Transverse colon (tissue), 4 donors: ENCODE measurements at regions not wholly inside any gene's neighbourhood (a gene's known extent, or its start where the extent isn't known, plus 50 kb on each side); places are given as distances from the start of the nearest gene placed in this dataset.

Source experiments
- DNase-seq: peaks from one replicate; pipeline ENCODE4 v3.0.0-alpha.2; 2019
- H3K27ac ChIP-seq, 4 donors: fragments of 200-600 bp; sonication (generic); 2 replicates each; pipeline ENCODE4 v1.5.1; 2016 to 2018; ENCODE audit warnings: inconsistent platforms in 4 of 4
- H3K27me3 ChIP-seq: fragments of 200-600 bp; sonication (generic); 2 replicates; pipeline ENCODE4 v1.5.1; 2017; ENCODE audit warnings: inconsistent platforms
- H3K36me3 ChIP-seq, 4 donors: fragments of 200-600 bp; sonication (generic); 2 replicates each; pipeline ENCODE4 v1.5.1; 2017 to 2019; ENCODE audit warnings: inconsistent platforms in 4 of 4
- H3K4me1 ChIP-seq, 4 donors: fragments of 200-600 bp; sonication (generic); 2 replicates each; pipeline ENCODE4 v1.5.1; 2017 to 2020; ENCODE audit warnings: inconsistent platforms in 4 of 4
- H3K4me3 ChIP-seq, 4 donors: fragments of 200-600 bp; sonication (generic); 1 replicate in 1 of 4; 2 replicates in 3 of 4; pipeline versions ENCODE4 v1.5.1 to v1.6.1; 2017 to 2019; ENCODE audit warnings: inconsistent platforms in 4 of 4
- H3K9me3 ChIP-seq, 2 donors: fragments of 200-600 bp; sonication (generic); 2 replicates each; pipeline ENCODE4 v1.5.1; 2017 to 2019; ENCODE audit warnings: inconsistent platforms in 2 of 2
- CTCF ChIP-seq, 5 experiments: fragments of 200-600 bp in 3 of 5; fragments of 450-650 bp in 2 of 5; sonication (generic) in 3 of 5; IDR thresholded peaks; 1 replicate in 2 of 5; 2 replicates in 3 of 5; pipeline ENCODE4 v1.5.1; 2016 to 2017; ENCODE audit warnings: antibody characterized with exemption in 5 of 5, inconsistent platforms in 3 of 5, mild to moderate bottlenecking in 2 of 5, moderate library complexity in 1 of 5
- EP300 ChIP-seq: sonication (generic); formaldehyde crosslinking; IDR thresholded peaks from one replicate; pipeline ENCODE4 v1.6.1; 2017; ENCODE audit warnings: antibody characterized with exemption, low read depth
- POLR2A ChIP-seq: fragments of 450-650 bp; IDR thresholded peaks from one replicate; pipeline ENCODE4 v1.6.1; 2016; ENCODE audit warnings: antibody characterized with exemption, mild to moderate bottlenecking, moderate library complexity
- POLR2AphosphoS5 ChIP-seq, 3 donors: sonication (generic); formaldehyde crosslinking; IDR thresholded peaks; one replicate each; pipeline ENCODE4 v1.6.1; 2016; ENCODE audit warnings: antibody characterized with exemption in 3 of 3
- WGBS, 2 donors: methylation state at CpG; one replicate each; pipeline ENCODE4 v1.1.5; 2018; ENCODE audit warnings: low coverage in 1 of 2; 5-methylcytosine and 5-hydroxymethylcytosine counted together
- in situ Hi-C, 4 donors: fragments of 200-750 bp; cut with MboI; loops; one replicate each; pipeline versions ENCODE4 v1.15.0 to v1.15.1; 2017; ENCODE audit warnings: low sequenced_read_pairs in 3 of 4, low pct_ligation_motif_present in 1 of 4, low pct_unique_long_range_greater_than_20kb in 1 of 4
- intact Hi-C: fragments of 100-400 bp; cut with DNase I; formaldehyde crosslinking; loops from one replicate; pipeline ENCODE4 v1.15.1; 2023; ENCODE audit warnings: low total_unique reads

- Histone ChIP-seq H3K27ac (no peak overlapping the region), H3K9me3 (no peaks in the 10 kb centered on the region), H3K36me3 (no peaks in the 10 kb centered on the region), H3K4me3 (no peak overlapping the region), H3K4me1 (no peaks in the 10 kb centered on the region), H3K27me3 (no peaks in the 10 kb centered on the region)
- in situ Hi-C loops (no loop called here), intact Hi-C loops (no loop called here)
- whole genome bisulfite sequencing, 2 donors = 66 to 83% methylated on average over 2 to 3 of the region's 3 CpGs
- no peak for DNase-seq
- TF ChIP-seq CTCF (IDR thresholded peaks at IDR 0.05) (no peak), POLR2A (no peak), EP300 (no peak), POLR2AphosphoS5 (IDR thresholded peaks at IDR 0.05) (no peak)
Measured at GRCh38 chr15:87638554-87639083, 617.9 kb downstream of the NTRK3 start.

- H3K27me3 ChIP-seq = no peaks in the 10 kb centered on the region
- 75 to 92% methylated on average over 1 of the region's 1 CpG for WGBS, 2 donors
Measured at GRCh38 chr15:87634361-87634760, 622.2 kb downstream of the NTRK3 start.

GRCh38 chr15:87633525-87633924 lies 623.0 kb downstream of the NTRK3 start:
- Histone ChIP-seq H3K9me3 (no peaks in the 10 kb centered on the region), H3K4me3 (no peak overlapping the region), H3K4me1 (no peaks in the 10 kb centered on the region), H3K27ac (no peak overlapping the region), H3K36me3 (no peaks in the 10 kb centered on the region), H3K27me3 (no peaks in the 10 kb centered on the region)
- no peak for DNase-seq
- in situ Hi-C loops = no loop called here
- intact Hi-C loops = no loop called here
- no peak for TF ChIP-seq CTCF (IDR thresholded peaks at IDR 0.05)
- TF ChIP-seq POLR2A = no peak
- TF ChIP-seq POLR2AphosphoS5 (IDR thresholded peaks at IDR 0.05) = no peak
- TF ChIP-seq EP300 = no peak
- WGBS, 2 donors = 76 to 86% methylated on average over 1 of the region's 1 CpG

More at GRCh38 chr15:87634361-87634760, 622.2 kb downstream of the NTRK3 start:
- Histone ChIP-seq H3K4me1 (no peaks in the 10 kb centered on the region), H3K4me3 (no peak overlapping the region), H3K36me3 (no peaks in the 10 kb centered on the region), H3K27ac (no peak overlapping the region), H3K9me3 (no peaks in the 10 kb centered on the region)
- TF ChIP-seq EP300 (no peak), CTCF (IDR thresholded peaks at IDR 0.05) (no peak), POLR2A (no peak), POLR2AphosphoS5 (IDR thresholded peaks at IDR 0.05) (no peak)
- DNase-seq = no peak
- in situ Hi-C loops (no loop called here), intact Hi-C loops (no loop called here)

- Histone ChIP-seq H3K36me3 (no peaks in the 10 kb centered on the region), H3K9me3 (no peaks in the 10 kb centered on the region), H3K27me3 (no peaks in the 10 kb centered on the region), H3K4me3 (no peak overlapping the region), H3K27ac (no peak overlapping the region), H3K4me1 (no peaks in the 10 kb centered on the region)
- intact Hi-C loops = no loop called here
- no peak for DNase-seq
- in situ Hi-C loops = no loop called here
- TF ChIP-seq POLR2AphosphoS5 (IDR thresholded peaks at IDR 0.05) (no peak), POLR2A (no peak), CTCF (IDR thresholded peaks at IDR 0.05) (no peak), EP300 (no peak)
Measured at GRCh38 chr15:87632364-87632763, 624.2 kb downstream of the NTRK3 start.
